Neural cell (in vitro differentiated cells): ENCODE measurements at regions not wholly inside any gene's neighbourhood (a gene's known extent, or its start where the extent isn't known, plus 50 kb on each side); places are given as distances from the start of the nearest gene placed in this dataset.

Experiments
- H2AFZ ChIP-seq: fragments of 200-600, 300-800 bp; sonication (generic), shearing (Covaris generic); 2 replicates; pipeline ENCODE4 v1.6.0; 2014; ENCODE audit warnings: low read depth, mild to moderate bottlenecking, antibody characterized with exemption, low read length, moderate library complexity
- H3F3A ChIP-seq: fragments of 200-600 bp; shearing (Covaris generic); 2 replicates; pipeline ENCODE4 v1.6.1; 2016; ENCODE audit warnings: mild to moderate bottlenecking, moderate library complexity, mixed read lengths, antibody characterized with exemption, low read length; ENCODE audit not compliant: insufficient read depth, poor library complexity, severe bottlenecking
- H3K27ac ChIP-seq: fragments of 200-600, 300-800 bp; sonication (generic), shearing (Covaris generic); 2 replicates; pipeline ENCODE4 v1.5.1; 2014; ENCODE audit warnings: mild to moderate bottlenecking, low read length, moderate library complexity
- H3K27me3 ChIP-seq: fragments of 300-800, 200-600 bp; sonication (generic), shearing (Covaris generic); 2 replicates; pipeline ENCODE4 v1.6.0; 2014; ENCODE audit warnings: mild to moderate bottlenecking, low read depth, low read length, moderate library complexity; ENCODE audit not compliant: insufficient read depth
- H3K36me3 ChIP-seq: fragments of 300-800, 200-600 bp; sonication (generic), shearing (Covaris generic); 2 replicates; pipeline ENCODE4 v1.5.1; 2014; ENCODE audit warnings: mild to moderate bottlenecking, antibody characterized with exemption, low read length, moderate library complexity; ENCODE audit not compliant: insufficient read depth
- H3K4me2 ChIP-seq: fragments of 300-800, 200-600 bp; sonication (generic), shearing (Covaris generic); 2 replicates; pipeline ENCODE4 v1.6.0; 2014; ENCODE audit warnings: mild to moderate bottlenecking, low read length
- H3K4me3 ChIP-seq: fragments of 300-800, 200-600 bp; sonication (generic), shearing (Covaris generic); 2 replicates; pipeline ENCODE4 v1.5.1; 2014; ENCODE audit warnings: mild to moderate bottlenecking, low read length, moderate library complexity
- H3K79me2 ChIP-seq: fragments of 200-600 bp; shearing (Covaris generic); replicated peaks from 2 replicates; pipeline ENCODE4 v1.6.0; 2014; ENCODE audit warnings: mild to moderate bottlenecking, low read length, moderate library complexity; ENCODE audit not compliant: insufficient read depth
- H3K9ac ChIP-seq: fragments of 300-800, 200-600 bp; sonication (generic), shearing (Covaris generic); 2 replicates; pipeline ENCODE4 v1.6.1; 2016; ENCODE audit warnings: mild to moderate bottlenecking, low read length, mixed read lengths
- H3K9me2 ChIP-seq: fragments of 200-600 bp; shearing (Covaris generic); 2 replicates; pipeline ENCODE4 v1.6.1; 2016; ENCODE audit warnings: mild to moderate bottlenecking, low read length, mixed read lengths; ENCODE audit not compliant: insufficient read depth
- H3K9me3 ChIP-seq: fragments of 200-600, 300-800 bp; sonication (generic), shearing (Covaris generic); 2 replicates; pipeline ENCODE4 v1.6.1; 2016; ENCODE audit warnings: mild to moderate bottlenecking, mixed run types, low read length, moderate library complexity, mixed read lengths
- H4K20me1 ChIP-seq: fragments of 200-600 bp; shearing (Covaris generic); 2 replicates; pipeline ENCODE4 v1.6.1; 2016; ENCODE audit warnings: mild to moderate bottlenecking, mixed run types; ENCODE audit not compliant: insufficient read depth
- CTCF ChIP-seq: fragments of 450-650 bp; IDR thresholded peaks from 2 replicates; pipeline ENCODE4 v1.5.1; 2014; ENCODE audit warnings: antibody characterized with exemption, mild to moderate bottlenecking, moderate library complexity; ENCODE audit not compliant: poor library complexity, severe bottlenecking
- EP300 ChIP-seq: fragments of 450-650 bp; conservative IDR thresholded peaks from 2 replicates; pipeline ENCODE4 v1.6.1; 2014; ENCODE audit warnings: antibody characterized with exemption, mild to moderate bottlenecking, moderate library complexity; ENCODE audit not compliant: poor library complexity, severe bottlenecking
- EZH2 ChIP-seq: fragments of 200-600, 300-800 bp; shearing (Covaris generic), sonication (generic); IDR thresholded peaks from 2 replicates; pipeline ENCODE4 v1.6.1; 2014; ENCODE audit warnings: antibody characterized with exemption, low read length, borderline replicate concordance, mild to moderate bottlenecking; ENCODE audit not compliant: insufficient read depth, poor library complexity, severe bottlenecking
- MXI1 ChIP-seq: fragments of 450-650 bp; conservative IDR thresholded peaks from 2 replicates; pipeline ENCODE4 v1.6.1; 2014; ENCODE audit warnings: antibody characterized with exemption, mild to moderate bottlenecking; ENCODE audit not compliant: poor library complexity, severe bottlenecking
- POLR2AphosphoS5 ChIP-seq: IDR thresholded peaks from 2 replicates; pipeline ENCODE4 v1.6.1; 2012
- RAD21 ChIP-seq: fragments of 450-650 bp; conservative IDR thresholded peaks from 2 replicates; pipeline ENCODE4 v1.6.1; 2014; ENCODE audit warnings: antibody characterized with exemption, mild to moderate bottlenecking, moderate library complexity
- REST ChIP-seq: IDR thresholded peaks from 2 replicates; pipeline ENCODE4 v1.6.1; 2012; ENCODE audit warnings: borderline replicate concordance
- SMC3 ChIP-seq: fragments of 450-650 bp; conservative IDR thresholded peaks from 2 replicates; pipeline ENCODE4 v1.6.1; 2014; ENCODE audit warnings: antibody characterized with exemption, mild to moderate bottlenecking, moderate library complexity; ENCODE audit not compliant: poor library complexity
- TAF1 ChIP-seq: IDR thresholded peaks from 2 replicates; pipeline ENCODE4 v1.6.1; 2012; ENCODE audit warnings: low read depth

- no peaks in the 10 kb centered on the region for H3K79me2 ChIP-seq
- H3K27ac ChIP-seq, result no peak overlapping the region
- no peak overlapping the region for H3K4me2 ChIP-seq
- H3K4me3 ChIP-seq, result no peak overlapping the region
- no peaks in the 10 kb centered on the region for H4K20me1 ChIP-seq
- H3F3A ChIP-seq, result no peaks in the 10 kb centered on the region
- no peaks in the 10 kb centered on the region for H3K36me3 ChIP-seq
- no peak overlapping the region for H2AFZ ChIP-seq
- no peaks in the 10 kb centered on the region for H3K27me3 ChIP-seq
- no peaks in the 10 kb centered on the region for H3K9me2 ChIP-seq
- H3K9ac ChIP-seq, result no peak overlapping the region
- no peak for TF ChIP-seq REST
- no peak for TF ChIP-seq TAF1
- TF ChIP-seq RAD21, result no peak
- TF ChIP-seq POLR2AphosphoS5, result no peak
- peaks cover 4% of the 10 kb centered on the region for H3K9me3 ChIP-seq
Observed at GRCh38 chr7:68821846-68822245, 776.4 kb upstream of the AUTS2 start.

GRCh38 chr7:68823996-68824780 is 774.1 kb upstream of the AUTS2 start:
- Histone ChIP-seq H3K9me3 (no peaks in the 10 kb centered on the region), H3K27me3 (no peaks in the 10 kb centered on the region), H3K36me3 (no peaks in the 10 kb centered on the region), H3F3A (no peaks in the 10 kb centered on the region), H3K9me2 (no peaks in the 10 kb centered on the region), H3K27ac (no peak overlapping the region), H3K79me2 (no peaks in the 10 kb centered on the region), H3K4me3 (no peak overlapping the region), H3K4me2 (no peak overlapping the region), H2AFZ (no peak overlapping the region), H3K9ac (no peak overlapping the region), H4K20me1 (no peaks in the 10 kb centered on the region)
- TF ChIP-seq EP300 (no peak), EZH2 (no peak), REST (no peak)

- no peaks in the 10 kb centered on the region for H3K27me3 ChIP-seq
- H3F3A ChIP-seq, result no peaks in the 10 kb centered on the region
- H3K9ac ChIP-seq, result no peak overlapping the region
- no peak overlapping the region for H3K4me2 ChIP-seq
- no peak overlapping the region for H2AFZ ChIP-seq
- H3K27ac ChIP-seq, result no peak overlapping the region
- H3K79me2 ChIP-seq, result no peaks in the 10 kb centered on the region
- H3K4me3 ChIP-seq, result no peak overlapping the region
- no peaks in the 10 kb centered on the region for H3K9me2 ChIP-seq
- no peaks in the 10 kb centered on the region for H3K9me3 ChIP-seq
- H4K20me1 ChIP-seq, result no peaks in the 10 kb centered on the region
- no peaks in the 10 kb centered on the region for H3K36me3 ChIP-seq
- no peak for TF ChIP-seq EP300
- TF ChIP-seq EZH2, result no peak
- TF ChIP-seq RAD21, result no peak
- no peak for TF ChIP-seq SMC3
- no peak for TF ChIP-seq POLR2AphosphoS5
- no peak for TF ChIP-seq CTCF
- TF ChIP-seq REST, result no peak
- TF ChIP-seq MXI1, result no peak
Observed at GRCh38 chr7:68828575-68828974, 769.7 kb upstream of the AUTS2 start.
